Esophagus muscularis mucosa (tissue), 3 donors: ENCODE measurements at regions not wholly inside any gene's neighbourhood (a gene's known extent, or its start where the extent isn't known, plus 50 kb on each side); places are given as distances from the start of the nearest gene placed in this dataset.

ENCODE experiments used
- CTCF ChIP-seq, 3 experiments: fragments of 200-600 bp in 2 of 3; fragments of 450-650 bp in 1 of 3; sonication (generic) in 2 of 3; IDR thresholded peaks; one replicate each; pipeline ENCODE4 v1.5.1; 2017 to 2019; ENCODE audit warnings: antibody characterized with exemption in 3 of 3, mild to moderate bottlenecking in 2 of 3, moderate library complexity in 1 of 3
- POLR2AphosphoS5 ChIP-seq, 2 donors: sonication (generic); formaldehyde crosslinking; IDR thresholded peaks; one replicate each; pipeline ENCODE4 v1.6.1; 2017; ENCODE audit warnings: antibody characterized with exemption in 2 of 2

GRCh38 chr2:239736358-239737143 is 288.6 kb downstream of the NDUFA10 start:
- TF ChIP-seq CTCF (IDR thresholded peaks at IDR 0.05): no peak
- TF ChIP-seq POLR2AphosphoS5 (IDR thresholded peaks at IDR 0.05): no peak
